Epithelial cell of esophagus (primary cell): ENCODE measurements at regions not wholly inside any gene's neighbourhood (a gene's known extent, or its start where the extent isn't known, plus 50 kb on each side); places are given as distances from the start of the nearest gene placed in this dataset.

Experiments
- DNase-seq: peaks from one replicate; pipeline ENCODE4 v3.0.0; 2010; ENCODE audit warnings: low read depth
- H3K4me3 ChIP-seq: 2 replicates; pipeline ENCODE4 v1.5.1; 2011; ENCODE audit warnings: mild to moderate bottlenecking, low read length, control low read depth
- TF ChIP-seq, protein P1 (sequence below): IDR thresholded peaks from 2 replicates; pipeline ENCODE4 v1.5.1; 2011; ENCODE audit warnings: low read depth, mild to moderate bottlenecking, low read length, control low read depth, inconsistent platforms; ENCODE audit not compliant: insufficient read depth; ENCODE audit errors: missing control alignments

DNA sequence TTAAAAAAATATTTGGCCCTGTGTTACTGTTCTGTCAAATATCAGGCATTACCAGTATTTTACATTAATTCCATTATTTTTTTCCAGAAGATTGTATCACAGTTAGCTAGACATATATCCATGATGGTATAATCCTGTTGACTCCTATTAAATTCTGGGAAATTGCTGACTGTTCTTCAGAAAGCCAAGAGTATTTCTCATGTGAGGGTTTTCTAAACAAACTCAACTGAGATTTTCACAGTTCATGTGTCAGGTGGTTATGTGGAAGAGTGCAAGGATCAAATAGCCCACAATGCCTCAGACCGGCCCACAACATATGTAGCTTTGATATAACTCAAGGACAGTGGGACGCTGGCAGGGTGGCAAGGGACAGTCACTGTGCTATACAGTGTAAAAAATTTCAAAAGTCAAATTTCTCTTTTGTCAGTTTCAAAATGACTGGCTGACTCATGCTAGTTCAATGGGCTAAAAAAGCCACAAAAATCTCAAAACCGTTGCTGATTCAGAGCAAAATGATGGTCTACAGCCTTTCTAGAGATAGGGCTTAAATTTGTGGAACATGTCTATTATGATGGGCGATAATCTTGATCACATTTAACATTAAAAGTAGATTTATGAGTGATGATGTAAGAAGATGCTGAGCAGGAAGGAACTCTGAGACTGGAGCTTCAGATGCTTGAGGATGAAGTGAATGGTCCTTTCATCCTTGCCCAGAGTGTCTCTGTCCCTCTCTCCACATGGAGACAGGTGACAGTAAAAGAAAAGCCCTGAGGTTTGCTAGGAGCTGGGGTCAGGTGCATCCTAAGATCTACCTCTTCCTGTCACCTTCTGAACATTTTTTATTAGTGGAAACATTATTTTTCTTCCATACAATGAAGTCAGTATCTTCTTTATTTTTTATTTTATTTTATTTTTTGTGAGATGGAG is 175.8 kb upstream of the PIEZO2 start:
- TF ChIP-seq, protein P1, sequence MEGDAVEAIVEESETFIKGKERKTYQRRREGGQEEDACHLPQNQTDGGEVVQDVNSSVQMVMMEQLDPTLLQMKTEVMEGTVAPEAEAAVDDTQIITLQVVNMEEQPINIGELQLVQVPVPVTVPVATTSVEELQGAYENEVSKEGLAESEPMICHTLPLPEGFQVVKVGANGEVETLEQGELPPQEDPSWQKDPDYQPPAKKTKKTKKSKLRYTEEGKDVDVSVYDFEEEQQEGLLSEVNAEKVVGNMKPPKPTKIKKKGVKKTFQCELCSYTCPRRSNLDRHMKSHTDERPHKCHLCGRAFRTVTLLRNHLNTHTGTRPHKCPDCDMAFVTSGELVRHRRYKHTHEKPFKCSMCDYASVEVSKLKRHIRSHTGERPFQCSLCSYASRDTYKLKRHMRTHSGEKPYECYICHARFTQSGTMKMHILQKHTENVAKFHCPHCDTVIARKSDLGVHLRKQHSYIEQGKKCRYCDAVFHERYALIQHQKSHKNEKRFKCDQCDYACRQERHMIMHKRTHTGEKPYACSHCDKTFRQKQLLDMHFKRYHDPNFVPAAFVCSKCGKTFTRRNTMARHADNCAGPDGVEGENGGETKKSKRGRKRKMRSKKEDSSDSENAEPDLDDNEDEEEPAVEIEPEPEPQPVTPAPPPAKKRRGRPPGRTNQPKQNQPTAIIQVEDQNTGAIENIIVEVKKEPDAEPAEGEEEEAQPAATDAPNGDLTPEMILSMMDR = no peak
- DNase-seq = no peak
- H3K4me3 ChIP-seq = no peak overlapping the region

DNA sequence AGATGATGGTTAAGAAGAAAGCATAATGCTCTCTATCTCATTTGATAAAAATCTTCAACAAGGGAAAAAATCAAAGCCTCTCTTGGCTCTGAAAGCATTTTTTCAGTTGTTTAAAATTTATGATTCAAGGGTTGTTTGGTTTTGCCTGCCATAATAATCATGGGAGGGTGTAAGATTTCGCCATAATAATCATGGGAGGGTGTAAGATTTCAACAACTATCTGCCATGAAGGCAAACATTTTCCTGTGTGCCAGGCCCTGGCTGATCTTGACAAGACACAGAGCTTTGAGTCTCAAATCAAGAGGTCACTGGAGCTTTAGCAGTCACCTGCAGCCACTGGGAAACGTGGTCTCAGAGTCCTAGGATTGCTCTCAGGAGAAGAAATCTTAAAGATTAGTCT is 175.1 kb upstream of the PIEZO2 start:
- DNase-seq = no peak
- TF ChIP-seq, protein P1 = no peak
- H3K4me3 ChIP-seq = no peak overlapping the region

DNA sequence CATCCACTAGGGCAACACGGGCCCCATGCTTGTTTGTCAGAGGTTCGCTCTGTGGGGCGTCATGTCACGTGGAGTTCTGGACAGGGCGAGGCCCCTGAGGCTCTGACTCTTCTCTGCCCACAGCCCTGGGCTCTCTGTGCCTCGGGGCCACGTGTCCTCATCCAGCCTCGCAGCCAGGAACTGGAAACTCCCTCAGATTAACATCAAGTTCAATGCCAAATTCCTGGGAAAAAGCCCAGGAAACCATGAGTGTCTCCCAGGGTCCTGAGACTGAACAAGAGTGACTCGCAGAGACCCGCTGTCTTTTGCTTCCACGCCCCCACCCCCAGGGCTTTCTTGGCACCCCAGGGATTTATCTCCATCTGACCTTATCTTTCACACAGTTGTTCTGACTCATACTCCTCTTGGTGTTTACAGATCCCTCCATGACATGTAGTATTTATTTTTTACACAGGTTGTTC is 174.0 kb upstream of the PIEZO2 start:
- DNase-seq = no peak
- no peak overlapping the region for H3K4me3 ChIP-seq
- TF ChIP-seq, protein P1 = no peak

DNA sequence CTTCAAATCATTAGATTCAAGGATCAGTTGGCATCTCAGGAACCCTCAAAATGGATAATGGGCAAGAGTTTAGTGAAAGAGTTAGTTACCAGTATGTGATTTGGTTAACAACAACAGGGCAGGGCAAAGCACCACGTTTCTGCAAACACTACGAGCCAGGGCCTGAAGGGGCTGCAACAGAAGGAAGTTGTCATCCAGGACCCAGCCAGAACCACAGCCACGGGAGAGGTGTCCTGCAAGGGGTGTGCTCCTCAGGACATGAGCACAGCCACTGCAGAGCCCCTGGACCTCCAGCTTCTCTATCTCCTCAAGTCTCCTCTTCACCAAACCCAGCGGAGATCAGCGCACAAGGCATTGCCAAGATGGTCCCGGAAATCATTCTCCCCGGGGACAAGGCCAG is 173.3 kb upstream of the PIEZO2 start:
- H3K4me3 ChIP-seq = no peak overlapping the region
- DNase-seq = no peak
- TF ChIP-seq, protein P1 = no peak

DNA sequence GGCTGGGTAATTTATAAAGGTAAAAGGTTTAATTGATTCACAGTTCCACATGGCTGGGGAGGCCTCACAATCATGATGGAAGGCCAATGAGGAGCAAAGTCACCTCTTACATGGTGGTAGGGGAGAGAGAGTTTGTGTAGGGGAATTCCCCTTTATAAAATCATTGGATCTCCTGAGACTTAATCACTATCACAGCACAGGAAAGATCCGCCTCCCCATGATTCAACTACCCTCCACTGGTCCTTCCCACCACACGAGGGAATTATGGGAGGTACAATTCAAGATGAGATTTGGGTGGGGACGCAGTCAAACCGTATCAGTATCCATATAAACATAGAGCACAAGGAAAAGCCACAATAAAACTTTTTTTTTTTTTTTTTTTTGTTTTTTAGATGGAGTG is 172.6 kb upstream of the PIEZO2 start:
- no peak overlapping the region for H3K4me3 ChIP-seq
- no peak for DNase-seq
- TF ChIP-seq, protein P1 = no peak

DNA sequence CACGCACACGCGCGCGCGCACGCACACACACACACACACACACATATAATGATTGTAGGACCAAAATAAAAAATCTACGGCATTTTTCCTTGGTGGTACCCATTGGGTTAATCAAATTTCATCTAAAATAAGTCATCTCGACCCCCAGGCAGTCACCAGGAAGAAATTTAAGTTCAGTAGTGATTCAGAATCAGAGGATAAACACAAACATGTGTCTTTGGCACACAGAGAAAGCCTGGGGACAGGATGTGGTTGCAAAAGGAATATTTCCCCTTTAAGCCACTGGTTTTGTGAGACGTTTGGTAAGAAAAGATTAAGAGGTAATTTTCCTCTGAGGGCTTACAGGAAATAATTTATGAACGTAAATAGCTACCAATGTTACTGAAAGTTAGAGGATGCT is 171.6 kb upstream of the PIEZO2 start:
- TF ChIP-seq, protein P1 = no peak
- no peak for DNase-seq
- no peak overlapping the region for H3K4me3 ChIP-seq
